ENCODE measurements at regions not wholly inside any gene's neighbourhood (a gene's known extent, or its start where the extent isn't known, plus 50 kb on each side); places are given as distances from the start of the nearest gene placed in this dataset.
A peak's percentile ranks its signal among the peaks of the same experiment; 100 is the strongest.

GRCh38 chr18:56309104-56309503, 329.3 kb downstream of the TXNL1 start:
- peaks cover 7% of the 10 kb centered on the region; the same call in 1 of the 2 replicates for H3F3A ChIP-seq (ENCODE audit: insufficient read depth, low read length)
- H3K9me3 ChIP-seq (replicated peaks; ENCODE audit: insufficient read depth, low read length), result no peaks in the 10 kb centered on the region
- no peaks in the 10 kb centered on the region for H3K9me2 ChIP-seq (replicated peaks; ENCODE audit: insufficient read depth, low read length)
- H3K79me2 ChIP-seq (ENCODE audit: low read length), result no peaks in the 10 kb centered on the region
- H3K4me3 ChIP-seq (ENCODE audit: low read length), result no peak overlapping the region
- H3K4me2 ChIP-seq (ENCODE audit: low read depth, low read length), result no peak overlapping the region
- no peaks in the 10 kb centered on the region for H3K27me3 ChIP-seq (replicated peaks; ENCODE audit: insufficient read depth, low read length)
- no peak overlapping the region for H3K9ac ChIP-seq (ENCODE audit: low read length)
- TF ChIP-seq CTCF (IDR thresholded peaks at IDR 0.05; ENCODE audit: low read length) (no peak), EZH2phosphoT487 (IDR thresholded peaks at IDR 0.05; ENCODE audit: low read length) (no peak), EZH2 (optimal IDR thresholded peaks at IDR 0.05; ENCODE audit: low read depth, low read length) (no peak)
- H2AFZ ChIP-seq (ENCODE audit: low read length), result no peak overlapping the region
- peaks cover 20% of the 10 kb centered on the region for H3K4me1 ChIP-seq (ENCODE audit: low read length)
- H4K20me1 ChIP-seq (ENCODE audit: insufficient read depth, low read length), result no peaks in the 10 kb centered on the region
- H3K36me3 ChIP-seq (replicated peaks; ENCODE audit: insufficient read depth, low read length), result no peaks in the 10 kb centered on the region
- H3K27ac ChIP-seq (ENCODE audit: low read length), result no peak overlapping the region
- no peak for DNase-seq

GRCh38 chr18:56307354-56308170, 330.8 kb downstream of the TXNL1 start:
- Histone ChIP-seq H3K79me2 (ENCODE audit: low read length) (no peaks in the 10 kb centered on the region), H3K4me3 (ENCODE audit: low read length) (no peak overlapping the region), H3K27ac (ENCODE audit: low read length) (peak overlapping the region; percentile 24; the same call in 1 of the 2 replicates), H3K9me3 (replicated peaks; ENCODE audit: insufficient read depth, low read length) (no peaks in the 10 kb centered on the region), H3K4me2 (ENCODE audit: low read depth, low read length) (peak overlapping the region; percentile 16; the same call in 1 of the 2 replicates), H3K9ac (ENCODE audit: low read length) (no peak overlapping the region), H4K20me1 (ENCODE audit: insufficient read depth, low read length) (no peaks in the 10 kb centered on the region), H3K4me1 (ENCODE audit: low read length) (peaks cover 20% of the 10 kb centered on the region), H3K36me3 (replicated peaks; ENCODE audit: insufficient read depth, low read length) (no peaks in the 10 kb centered on the region), H3K9me2 (replicated peaks; ENCODE audit: insufficient read depth, low read length) (no peaks in the 10 kb centered on the region), H3K27me3 (replicated peaks; ENCODE audit: insufficient read depth, low read length) (no peaks in the 10 kb centered on the region), H3F3A (ENCODE audit: insufficient read depth, low read length) (peaks cover 7% of the 10 kb centered on the region; the same call in 1 of the 2 replicates), H2AFZ (ENCODE audit: low read length) (no peak overlapping the region)
- DNase-seq, result peak; percentile 83
- TF ChIP-seq EZH2phosphoT487 (IDR thresholded peaks at IDR 0.05; ENCODE audit: low read length) (no peak), EZH2 (optimal IDR thresholded peaks at IDR 0.05; ENCODE audit: low read depth, low read length) (no peak), CTCF (IDR thresholded peaks at IDR 0.05; ENCODE audit: low read length) (no peak)

GRCh38 chr18:56306797-56307196, 331.6 kb downstream of the TXNL1 start:
- no peak for DNase-seq
- Histone ChIP-seq H3K27ac (ENCODE audit: low read length) (no peak overlapping the region), H3K9me3 (replicated peaks; ENCODE audit: insufficient read depth, low read length) (no peaks in the 10 kb centered on the region), H3K4me2 (ENCODE audit: low read depth, low read length) (no peak overlapping the region), H2AFZ (ENCODE audit: low read length) (no peak overlapping the region), H3K9ac (ENCODE audit: low read length) (no peak overlapping the region), H4K20me1 (ENCODE audit: insufficient read depth, low read length) (no peaks in the 10 kb centered on the region), H3K79me2 (ENCODE audit: low read length) (no peaks in the 10 kb centered on the region), H3K36me3 (replicated peaks; ENCODE audit: insufficient read depth, low read length) (no peaks in the 10 kb centered on the region), H3K9me2 (replicated peaks; ENCODE audit: insufficient read depth, low read length) (no peaks in the 10 kb centered on the region), H3K4me3 (ENCODE audit: low read length) (no peak overlapping the region), H3K27me3 (replicated peaks; ENCODE audit: insufficient read depth, low read length) (no peaks in the 10 kb centered on the region), H3K4me1 (ENCODE audit: low read length) (peaks cover 20% of the 10 kb centered on the region), H3F3A (ENCODE audit: insufficient read depth, low read length) (peaks cover 7% of the 10 kb centered on the region; the same call in 1 of the 2 replicates)
- TF ChIP-seq EZH2phosphoT487 (IDR thresholded peaks at IDR 0.05; ENCODE audit: low read length) (no peak), EZH2 (optimal IDR thresholded peaks at IDR 0.05; ENCODE audit: low read depth, low read length) (no peak), CTCF (IDR thresholded peaks at IDR 0.05; ENCODE audit: low read length) (no peak)

Data from MM.1S (cell line).